ENCODE measurements at regions not wholly inside any gene's neighbourhood (a gene's known extent, or its start where the extent isn't known, plus 50 kb on each side); places are given as distances from the start of the nearest gene placed in this dataset.
"Not testable (repeated sequence)": the region's sequence is repeated elsewhere in the genome, so short reads cannot be mapped to it uniquely, and the experiment has no call there.

DNA sequence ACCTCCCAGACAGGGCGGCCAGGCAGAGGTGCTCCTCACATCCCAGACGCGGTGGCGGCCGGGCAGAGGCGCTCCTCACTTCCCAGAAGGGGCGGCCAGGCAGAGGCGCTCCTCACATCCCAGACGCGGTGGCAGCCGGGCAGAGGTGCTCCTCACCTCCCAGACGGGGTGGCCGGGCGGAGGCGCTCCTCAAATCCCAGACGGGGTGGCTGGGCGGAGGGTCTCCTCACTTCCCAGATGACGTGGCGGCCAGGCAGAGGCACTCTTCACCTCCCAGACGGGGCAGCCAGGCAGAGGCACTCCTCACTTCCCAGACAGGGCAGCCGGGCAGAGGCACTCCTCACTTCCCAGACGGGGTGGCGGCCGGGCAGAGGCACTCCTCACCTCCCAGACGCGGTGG, 247.7 kb upstream of the USP9Y start:
- not testable (repeated sequence) for DNase-seq (ENCODE audit: low read depth)

DNA sequence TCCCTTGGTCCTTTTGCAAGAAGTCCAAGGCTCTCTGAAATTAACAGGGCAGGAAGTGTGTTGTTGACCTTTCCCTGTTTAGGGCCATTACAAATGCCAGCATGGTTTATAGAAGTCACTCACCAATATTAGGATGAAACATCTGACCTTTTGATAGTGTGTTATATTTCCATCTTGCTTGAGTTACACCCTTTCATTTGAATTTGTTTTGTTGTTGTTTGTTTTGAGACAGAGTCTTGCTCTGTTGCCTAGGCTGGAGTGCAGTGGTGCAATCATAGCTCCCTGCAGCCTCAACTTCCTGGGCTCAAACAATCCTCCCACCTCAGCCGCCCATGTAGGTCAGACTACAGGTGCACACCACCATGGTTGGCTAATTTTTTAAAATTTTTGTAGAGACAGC, 241.1 kb upstream of the USP9Y start:
- DNase-seq (ENCODE audit: low read depth), result no peak

DNA sequence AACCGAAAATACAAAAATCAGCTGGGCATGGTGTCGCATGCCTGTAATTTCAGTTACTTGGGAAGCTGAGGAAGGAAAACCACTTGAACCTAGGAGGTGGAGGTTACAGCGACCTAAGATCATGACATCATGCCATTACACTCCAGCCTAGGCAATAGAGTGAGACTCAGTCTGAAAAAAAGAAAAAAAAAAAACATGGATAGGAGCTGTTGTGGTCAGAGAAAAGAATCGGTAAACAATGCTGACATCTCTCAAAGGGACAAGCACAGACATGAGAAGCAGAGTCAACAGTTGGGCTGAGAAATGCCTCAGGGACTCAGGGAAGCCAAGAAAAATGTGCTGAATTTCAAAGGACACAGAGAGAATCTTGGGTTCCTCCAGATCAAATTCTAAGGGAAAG, 236.9 kb upstream of the USP9Y start:
- DNase-seq (ENCODE audit: low read depth), result no peak

DNA sequence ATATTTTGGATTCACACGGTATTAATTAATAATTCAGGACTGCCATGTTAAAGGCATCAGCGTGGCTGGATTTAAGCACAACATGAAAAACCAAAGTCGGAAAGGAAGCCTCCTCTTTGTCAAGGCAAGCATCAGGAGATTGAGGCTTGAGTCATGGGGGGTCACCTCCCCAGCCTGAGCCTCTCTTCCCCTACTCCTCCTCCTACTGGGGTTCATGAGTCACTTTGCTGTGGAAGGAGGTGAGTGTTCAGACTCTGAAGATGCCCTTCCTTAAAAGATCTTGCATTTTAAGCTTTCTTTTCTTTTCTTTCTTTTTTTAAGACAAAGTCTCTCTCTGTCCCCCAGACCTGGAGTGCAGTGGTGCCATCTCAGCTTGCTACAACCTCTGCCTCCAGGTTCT, 235.3 kb upstream of the USP9Y start:
- no peak for DNase-seq (ENCODE audit: low read depth)

DNA sequence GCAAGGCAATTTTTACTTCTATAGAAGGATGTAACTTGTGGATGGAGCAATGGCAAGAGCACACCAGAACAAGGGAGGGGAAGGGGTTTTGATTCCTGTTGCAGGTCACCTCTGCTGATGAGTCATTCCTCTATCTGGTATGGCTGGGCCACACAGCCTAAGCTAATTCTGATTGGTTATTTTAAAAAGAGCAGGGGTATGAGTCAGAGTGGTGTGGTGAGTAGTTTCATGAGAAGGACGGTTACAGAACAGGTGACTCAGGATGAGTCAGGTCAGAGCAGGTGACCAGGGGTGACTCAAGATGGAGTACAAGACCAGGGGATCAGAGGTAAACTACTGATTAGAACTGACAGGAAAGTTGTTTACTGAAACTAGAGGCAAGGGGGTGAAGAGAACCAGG, 231.9 kb upstream of the USP9Y start:
- no peak for DNase-seq (ENCODE audit: low read depth)

DNA sequence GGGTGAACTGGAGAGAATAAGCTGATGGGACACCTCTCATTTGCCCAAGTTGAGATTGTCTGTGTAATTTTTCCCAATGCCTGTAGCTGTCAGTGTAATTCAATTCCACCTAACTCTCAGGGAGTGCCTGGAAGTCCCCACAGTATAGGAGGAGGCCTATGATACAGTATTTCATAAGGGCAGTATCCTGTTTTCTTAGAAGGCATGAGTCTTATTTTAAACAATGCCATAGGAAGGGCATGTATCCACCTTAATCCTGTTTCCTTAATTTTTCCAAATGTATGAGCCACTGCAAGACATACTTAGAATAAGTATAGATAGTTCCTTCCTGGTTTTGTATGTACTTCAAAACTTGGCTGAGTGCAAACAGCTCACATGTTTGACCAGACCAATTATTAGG, 226.6 kb upstream of the USP9Y start:
- no peak for DNase-seq (ENCODE audit: low read depth)

DNA sequence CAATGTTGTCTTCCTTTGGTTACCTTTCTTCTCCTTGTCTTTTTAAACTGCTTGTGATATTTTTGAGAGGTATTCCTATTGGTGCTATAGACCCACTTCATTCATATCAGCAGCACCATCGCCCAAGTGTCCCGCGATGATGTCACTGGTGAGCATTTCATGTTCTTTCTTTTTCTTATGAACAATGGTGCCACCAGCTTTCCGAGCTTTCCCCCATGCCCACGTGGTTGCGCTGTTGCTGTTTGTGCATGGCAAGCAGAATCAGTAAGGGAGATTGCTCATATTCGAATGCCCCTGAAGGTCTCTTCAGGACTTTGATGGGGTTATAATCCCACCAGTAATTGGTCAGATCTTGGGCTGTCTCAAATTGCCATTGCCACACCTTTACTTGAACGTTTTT, 221.6 kb upstream of the USP9Y start:
- peak; percentile 24 for DNase-seq (ENCODE audit: low read depth)

DNA sequence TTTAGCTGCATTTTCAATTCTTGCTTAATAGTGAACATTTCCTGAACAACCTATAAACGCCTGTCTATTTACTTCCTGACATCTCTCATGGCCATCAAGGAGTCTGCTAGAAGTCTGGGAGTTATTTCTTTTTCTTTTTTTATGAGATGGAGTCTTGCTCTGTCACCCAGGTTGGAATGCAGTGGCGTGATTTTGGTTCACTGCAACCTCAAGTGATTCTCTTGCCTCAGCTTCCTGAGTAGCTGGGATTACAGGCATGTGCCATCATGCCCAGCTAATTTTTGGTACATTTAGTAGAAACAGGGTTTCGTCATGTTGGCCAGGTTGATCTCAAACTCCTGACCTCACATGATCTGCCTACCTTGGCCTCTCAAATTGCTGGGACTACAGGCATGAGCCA, 217.6 kb upstream of the USP9Y start:
- DNase-seq (ENCODE audit: low read depth), result no peak

DNA sequence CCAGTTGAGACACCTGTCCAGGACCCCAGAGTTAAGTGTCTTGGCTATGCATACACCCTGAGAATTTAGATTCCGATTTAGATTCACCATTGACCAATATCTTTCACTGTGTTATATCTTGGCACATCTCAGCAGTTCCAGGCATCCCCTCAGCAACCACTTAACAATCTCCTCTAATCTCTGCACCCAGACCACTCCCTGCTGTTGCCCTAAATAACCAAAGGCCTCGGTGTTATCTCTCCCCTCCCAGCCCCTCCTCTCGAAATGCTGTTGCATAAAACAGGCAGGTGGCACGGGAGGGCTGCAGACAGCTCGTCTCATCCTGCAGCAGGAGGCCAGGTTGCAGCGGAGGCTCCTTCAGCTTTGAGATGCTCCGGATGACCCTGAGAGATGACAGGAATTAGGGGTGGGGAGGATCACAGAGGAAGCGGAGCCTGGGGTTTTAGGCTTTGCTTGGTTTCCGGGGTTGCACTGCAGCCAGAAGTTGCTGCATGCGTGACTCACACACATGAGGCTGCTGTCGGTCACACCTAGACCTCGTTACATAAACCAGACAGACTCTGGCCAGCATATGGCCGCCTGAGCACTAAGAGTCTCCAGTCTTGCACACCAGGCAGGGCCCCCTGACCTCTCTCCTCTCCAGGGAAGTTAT, 210.3 kb upstream of the USP9Y start:
- no peak for DNase-seq (ENCODE audit: low read depth)

DNA sequence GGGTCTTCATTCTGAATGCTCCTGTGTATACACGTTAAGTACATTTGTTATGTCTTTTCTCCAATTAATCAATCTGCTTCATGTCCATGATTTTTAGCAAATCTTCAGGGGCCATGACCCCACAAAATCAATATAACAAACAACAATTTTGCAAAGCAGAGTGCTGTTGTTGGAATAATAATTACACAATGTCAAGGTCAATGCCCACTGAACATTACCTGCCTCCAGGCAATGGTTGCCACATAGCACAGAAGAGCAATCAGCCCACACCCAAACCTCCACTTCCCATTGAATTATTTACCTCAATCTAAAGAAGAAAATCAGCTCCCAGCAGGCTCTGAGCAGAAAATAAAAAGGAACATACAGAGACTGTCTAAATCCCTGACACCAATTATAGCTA, 208.8 kb upstream of the USP9Y start:
- no peak for DNase-seq (ENCODE audit: low read depth)

DNA sequence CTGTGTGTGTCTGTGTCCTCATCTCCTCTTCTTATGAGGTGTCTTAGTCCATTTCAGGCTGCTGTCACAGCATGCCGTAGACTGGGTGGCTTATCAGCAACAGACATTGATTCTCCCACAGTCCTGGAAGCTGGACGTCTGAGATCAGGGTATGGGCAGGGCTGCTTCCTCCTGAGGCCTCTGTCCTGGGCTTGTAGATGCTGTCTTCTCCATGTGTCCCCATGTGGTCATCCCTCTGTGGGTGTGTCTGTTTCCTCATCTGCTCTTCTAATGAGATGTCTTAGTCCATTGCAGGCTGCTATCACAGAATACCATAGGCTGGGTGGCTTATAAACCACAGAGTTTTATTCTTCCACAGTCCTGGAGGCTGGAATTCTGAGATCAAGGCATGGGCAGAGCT, 205.0 kb upstream of the USP9Y start:
- DNase-seq (ENCODE audit: low read depth), result no peak

DNA sequence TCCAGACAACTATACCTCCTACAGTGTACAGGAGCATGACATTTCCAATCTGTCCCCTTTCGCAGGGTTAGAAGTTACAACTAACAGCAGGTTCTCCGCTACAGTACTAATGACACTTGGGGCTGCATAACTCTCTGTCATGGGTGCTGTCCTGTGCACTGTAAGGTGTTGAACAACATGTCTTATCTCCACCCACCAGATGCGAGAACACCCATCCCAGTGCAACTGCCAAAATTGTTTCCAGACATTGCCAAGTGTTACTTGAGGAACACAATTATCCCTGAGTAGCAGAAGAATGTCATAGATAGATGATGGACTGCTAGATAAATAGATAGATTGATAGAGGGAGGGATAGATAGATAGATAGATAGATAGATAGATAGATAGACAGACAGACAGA, 200.9 kb upstream of the USP9Y start:
- no peak for DNase-seq (ENCODE audit: low read depth)

DNA sequence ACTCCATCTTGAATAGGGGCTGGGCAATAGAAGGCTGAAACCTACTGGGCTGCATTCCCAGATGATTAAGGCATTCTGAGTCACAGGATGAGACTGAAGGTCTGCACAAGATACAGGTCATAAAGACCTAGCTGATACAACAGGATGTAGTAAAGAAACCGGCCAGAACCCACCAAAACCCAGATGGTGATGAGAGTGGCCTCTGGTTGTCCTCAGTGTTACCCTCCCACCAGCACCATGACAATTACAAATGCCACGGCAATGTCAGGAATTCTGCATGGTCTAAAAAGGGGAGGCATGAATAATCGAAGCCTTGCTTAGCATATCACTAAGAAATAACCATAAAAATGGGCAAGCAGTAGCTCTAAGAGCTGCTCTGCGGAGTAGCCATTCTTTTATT, 197.0 kb upstream of the USP9Y start:
- DNase-seq (ENCODE audit: low read depth), result not testable (repeated sequence)

DNA sequence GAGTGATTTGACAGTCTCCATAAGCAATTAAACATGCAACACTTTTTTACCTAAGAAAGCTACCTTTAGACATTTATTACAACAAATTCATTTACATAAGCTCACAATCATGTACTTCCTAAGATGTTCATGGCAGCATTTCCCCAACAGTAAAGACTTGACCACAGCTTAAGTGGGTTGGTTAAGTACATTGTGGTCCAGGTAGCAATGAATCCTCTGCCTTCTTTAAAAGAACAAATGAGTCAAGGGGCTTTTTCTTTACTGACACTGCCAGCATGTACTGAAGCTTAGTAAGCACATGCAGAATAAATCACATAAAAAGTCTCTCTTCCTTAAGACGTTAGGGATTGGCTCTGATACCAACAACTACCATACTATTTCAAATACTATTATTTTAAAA, 183.7 kb upstream of the USP9Y start:
- DNase-seq (ENCODE audit: low read depth), result no peak

DNA sequence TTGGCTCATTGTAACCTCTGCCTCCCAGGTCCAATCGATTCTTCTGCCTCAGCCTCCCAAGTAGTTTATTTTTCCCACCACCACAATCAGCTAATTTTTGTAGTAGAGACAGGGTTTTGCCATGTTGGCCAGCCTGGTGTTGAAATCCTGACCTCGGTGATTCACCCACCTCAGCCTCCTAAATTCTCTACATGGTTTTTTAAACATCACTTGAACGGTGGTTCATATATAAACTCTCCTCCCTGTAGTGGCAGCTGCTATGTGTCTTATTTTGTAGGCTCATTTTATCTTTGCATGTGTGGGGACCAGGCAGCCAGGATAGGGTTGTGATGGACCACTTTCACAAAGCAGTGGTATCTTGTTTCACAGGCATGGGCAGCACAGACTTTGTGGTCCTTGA, 175.8 kb upstream of the USP9Y start:
- no peak for DNase-seq (ENCODE audit: low read depth)

DNA sequence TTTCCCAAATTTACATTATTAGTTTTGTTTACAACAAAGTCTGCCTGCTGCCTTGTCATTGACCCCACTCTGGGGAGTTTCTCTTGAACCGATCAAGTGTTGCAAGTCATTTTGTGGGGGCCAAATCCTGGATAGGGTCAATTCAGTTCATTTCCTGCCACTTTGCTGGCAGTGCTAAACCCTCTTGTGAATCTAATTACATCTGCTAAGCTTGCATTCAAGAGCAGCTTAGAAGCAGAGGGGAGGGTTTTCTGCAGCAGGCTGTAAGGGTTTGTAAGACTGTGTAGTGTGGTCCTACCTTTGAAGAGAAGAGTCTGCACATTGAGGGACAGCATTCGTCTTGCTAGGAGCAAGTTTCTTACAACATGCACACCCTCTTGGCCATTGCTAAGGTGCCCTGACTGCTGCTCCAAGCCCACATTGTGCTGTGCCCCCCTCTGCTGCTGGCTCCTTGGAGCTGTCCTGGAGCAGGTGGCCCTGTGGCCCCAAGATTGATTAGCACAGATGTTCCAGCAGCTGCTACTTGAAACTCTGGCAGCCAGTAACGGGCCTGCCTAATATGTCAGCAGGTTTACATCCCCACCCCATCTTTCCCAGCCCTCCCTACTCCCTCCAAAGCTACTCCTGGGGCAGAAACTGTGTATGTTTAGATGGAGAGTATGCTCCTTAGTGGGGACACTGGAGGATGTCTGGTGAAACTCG, 174.5 kb upstream of the USP9Y start:
- no peak for DNase-seq (ENCODE audit: low read depth)

DNA sequence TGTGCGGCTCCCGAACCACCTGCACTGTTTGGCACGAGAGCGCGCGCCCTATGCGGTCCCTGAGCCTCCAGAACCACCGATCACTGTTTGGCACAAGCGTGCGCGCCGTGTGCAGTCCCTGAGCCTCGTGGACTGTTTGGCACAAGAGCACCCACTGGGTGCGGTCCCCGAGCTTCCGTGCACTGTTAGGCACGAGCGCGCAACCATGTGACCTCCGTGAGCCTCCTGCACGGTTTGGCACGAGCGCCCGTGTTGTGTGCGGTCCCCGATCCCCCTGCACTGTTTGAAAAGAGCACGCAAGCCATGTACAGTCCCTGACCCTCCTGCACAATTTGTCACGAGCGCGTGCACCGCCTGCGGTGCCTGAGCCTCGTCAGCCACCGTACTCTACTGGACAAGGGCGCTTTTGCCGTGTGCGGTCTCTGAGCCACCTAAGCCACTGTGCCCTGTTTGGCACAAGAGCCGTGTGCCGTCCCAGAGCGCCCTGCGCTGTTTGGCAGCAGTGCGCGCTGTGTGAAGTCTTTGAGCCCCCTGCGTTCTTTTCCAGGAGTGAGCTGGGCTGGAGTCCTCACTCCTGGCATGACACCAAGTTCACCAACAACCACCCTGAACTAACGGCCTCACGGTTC, 163.7 kb upstream of the USP9Y start:
- DNase-seq (ENCODE audit: low read depth), result no peak

DNA sequence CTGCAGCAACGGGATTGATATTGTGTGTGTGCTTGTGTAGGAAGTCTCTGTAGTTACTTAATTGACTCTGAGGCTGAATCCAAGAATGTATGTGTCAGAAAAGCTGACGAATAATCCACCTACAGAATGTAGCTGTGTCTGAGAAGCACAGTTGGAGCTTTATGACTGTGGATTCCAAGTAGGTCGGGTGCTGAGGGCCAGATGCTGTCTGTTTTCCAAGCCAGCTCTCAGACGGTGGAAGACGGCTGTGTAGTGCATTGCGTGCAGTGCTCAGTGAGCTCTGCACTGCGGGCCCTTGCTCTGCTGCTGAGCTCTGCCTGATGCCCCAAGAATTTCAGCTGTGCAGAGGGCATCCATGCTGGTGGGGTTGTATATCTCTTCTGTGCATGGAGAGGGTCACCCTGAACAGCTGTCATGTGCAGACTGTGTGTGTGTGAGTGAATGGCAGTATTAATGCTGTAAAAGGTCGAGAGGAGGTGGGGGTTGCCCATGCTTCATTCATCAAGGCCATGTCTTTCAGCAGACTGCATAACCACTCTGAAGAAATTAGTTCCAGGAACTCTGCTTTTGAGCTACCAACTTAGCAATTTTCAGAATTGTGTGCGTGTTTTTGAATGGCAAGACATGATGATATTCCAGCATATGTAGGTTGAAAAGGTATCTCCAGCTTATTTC, 154.1 kb upstream of the USP9Y start:
- no peak for DNase-seq (ENCODE audit: low read depth)

DNA sequence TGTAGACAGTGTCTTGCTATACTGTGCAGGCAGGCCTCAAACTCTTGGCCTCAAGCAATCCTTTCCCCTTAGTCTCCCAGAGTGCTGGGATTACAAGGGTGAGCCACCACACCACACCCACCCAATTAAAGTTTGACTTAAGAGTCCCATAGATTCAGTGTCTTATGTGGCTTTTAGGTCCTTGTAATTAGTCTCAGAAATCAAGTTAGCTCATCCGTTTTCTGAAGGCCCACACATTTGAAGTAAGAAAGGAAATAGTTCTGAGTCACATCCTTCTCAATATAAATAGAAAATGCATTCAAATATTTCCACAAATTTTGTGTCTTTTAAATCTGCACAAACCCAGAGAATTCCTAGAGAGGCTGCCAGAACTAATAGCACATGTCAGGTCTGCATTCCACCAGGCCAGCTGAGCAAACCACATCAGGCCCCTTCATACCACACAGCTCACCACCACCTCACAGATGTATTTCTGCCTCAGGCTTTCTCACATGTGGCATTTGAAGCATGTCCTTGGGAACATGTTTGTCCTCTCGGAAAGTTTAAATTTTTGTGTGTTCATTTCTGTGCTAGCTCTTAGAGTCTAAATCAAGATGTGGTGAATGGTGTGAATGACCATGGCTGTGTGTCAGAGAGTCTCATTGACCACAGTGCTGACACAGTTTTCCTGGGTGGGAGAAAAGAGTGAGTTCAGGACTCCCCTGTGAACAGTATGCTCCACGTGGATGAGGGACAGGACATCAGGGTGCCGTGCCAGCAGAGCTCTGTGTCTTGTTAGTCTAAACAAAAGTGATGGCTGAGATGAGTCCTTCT, 148.4 kb upstream of the USP9Y start:
- no peak for DNase-seq (ENCODE audit: low read depth)

DNA sequence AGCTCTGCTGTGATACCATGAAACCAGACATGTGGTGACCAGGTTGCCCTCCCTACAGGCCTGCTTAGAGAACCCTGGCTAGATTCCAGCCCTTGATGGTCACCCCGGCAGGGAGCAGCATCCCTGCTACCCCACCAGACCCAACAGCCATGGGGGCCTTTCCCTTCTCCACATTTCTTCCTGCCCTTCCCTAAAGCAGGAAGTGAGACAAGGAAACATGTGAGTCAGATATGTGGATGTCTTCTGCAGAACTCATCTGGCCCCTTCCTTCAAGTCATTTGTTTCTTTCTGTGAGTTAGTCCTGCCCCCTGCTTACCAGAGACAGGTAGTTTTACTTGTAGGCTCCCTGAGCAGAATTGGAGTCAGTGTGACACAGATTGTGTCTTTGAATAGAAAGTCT, 147.1 kb upstream of the USP9Y start:
- no peak for DNase-seq (ENCODE audit: low read depth)

DNA sequence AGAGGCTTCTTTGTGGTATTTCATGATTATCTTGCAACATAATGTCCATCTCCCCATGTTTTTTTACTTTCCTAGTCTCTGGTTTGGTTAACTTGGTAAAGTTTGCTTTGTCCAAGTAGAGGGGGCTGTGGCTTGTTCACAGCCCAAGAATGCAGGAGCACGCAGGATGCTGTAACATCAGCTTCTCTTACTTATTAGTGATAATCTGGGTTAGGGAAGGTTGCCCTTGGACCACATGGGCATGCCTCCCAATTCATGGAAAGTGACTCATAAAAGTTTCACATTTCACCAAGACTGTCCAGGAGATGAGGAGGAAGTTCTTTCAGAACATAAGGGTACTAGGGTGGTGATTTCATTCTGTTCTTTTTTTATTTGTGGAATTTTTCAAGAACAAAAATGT, 146.0 kb upstream of the USP9Y start:
- no peak for DNase-seq (ENCODE audit: low read depth)

DNA sequence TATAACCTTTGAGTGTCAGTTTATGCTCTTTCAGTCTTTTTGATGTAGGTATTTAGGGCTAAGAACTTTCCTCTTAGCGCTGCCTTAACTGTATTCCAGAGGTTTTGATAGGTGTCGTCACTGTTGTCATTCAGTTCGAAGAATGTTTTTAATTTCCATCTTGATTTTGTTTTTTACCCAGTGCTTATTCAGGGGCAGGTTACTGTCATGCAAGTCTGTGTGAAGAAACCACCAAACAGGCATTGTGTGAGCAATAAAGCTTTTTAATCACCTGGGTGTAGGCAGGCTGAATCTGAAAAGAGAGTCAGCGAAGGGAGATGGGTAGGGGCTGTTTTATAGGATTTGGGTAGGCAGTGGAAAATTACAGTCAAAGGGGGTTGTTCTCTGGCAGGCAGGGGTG, 142.0 kb upstream of the USP9Y start:
- no peak for DNase-seq (ENCODE audit: low read depth)

Data from stimulated activated CD4-positive, alpha-beta T cell treated with anti-CD3 and anti-CD28 coated beads, Interleukin-2, amount 100 ng/mL, for 4 hours (primary cell).